H1 (cell line): ENCODE measurements at regions not wholly inside any gene's neighbourhood (a gene's known extent, or its start where the extent isn't known, plus 50 kb on each side); places are given as distances from the start of the nearest gene placed in this dataset.

ENCODE experiments used
- ASH2L ChIP-seq: fragments of 200-600, 300-600 bp; sonication (generic); IDR thresholded peaks from one replicate; pipeline ENCODE4 v1.7.1; 2017; ENCODE audit warnings: low read length
- ATF2 ChIP-seq: IDR thresholded peaks from 2 replicates; pipeline ENCODE4 v1.6.1; 2012; ENCODE audit warnings: low read length, inconsistent platforms
- BCL11A ChIP-seq, 2 experiments: IDR thresholded peaks; one replicate each; pipeline ENCODE4 v1.6.1; 2011; ENCODE audit warnings: low read depth in 2 of 2, low read length in 2 of 2, mild to moderate bottlenecking in 2 of 2
- CHD1 ChIP-seq: IDR thresholded peaks from 2 replicates; pipeline ENCODE4 v1.6.1; 2012; ENCODE audit warnings: low read depth, low read length, improper control_type of control experiment
- CHD2 ChIP-seq: IDR thresholded peaks from 2 replicates; pipeline ENCODE4 v1.6.1; 2012; ENCODE audit warnings: low read length, improper control_type of control experiment
- HDAC2 ChIP-seq, 2 experiments: fragments of 300-600 bp in 1 of 2; sonication (generic) in 1 of 2; IDR thresholded peaks; 2 replicates each; pipeline ENCODE4 v1.6.1; 2011 to 2012; ENCODE audit warnings: low read depth in 2 of 2, low read length in 2 of 2, mild to moderate bottlenecking in 2 of 2, moderate library complexity in 2 of 2, borderline replicate concordance in 1 of 2, inconsistent platforms in 1 of 2
- NANOG ChIP-seq: IDR thresholded peaks from 2 replicates; pipeline ENCODE4 v1.6.1; 2011; ENCODE audit warnings: low read length, low read depth, mild to moderate bottlenecking, inconsistent platforms; ENCODE audit not compliant: insufficient read depth, poor library complexity, severe bottlenecking
- PHF8 ChIP-seq: fragments of 200-600 bp; sonication (generic); conservative IDR thresholded peaks from 2 replicates; pipeline ENCODE4 v1.7.1; 2012; ENCODE audit warnings: low read depth, mild to moderate bottlenecking, inconsistent platforms, low read length, moderate library complexity
- RNF2 ChIP-seq: fragments of 200-900, 300-1000 bp; sonication (generic); IDR thresholded peaks from 2 replicates; pipeline ENCODE4 v1.7.1; 2016; ENCODE audit warnings: borderline replicate concordance, low read depth, mild to moderate bottlenecking, antibody characterized with exemption, low read length; ENCODE audit not compliant: poor library complexity, severe bottlenecking; ENCODE audit errors: missing control alignments
- SAP30 ChIP-seq: fragments of 300-600 bp; sonication (generic); IDR thresholded peaks from 2 replicates; pipeline ENCODE4 v1.7.1; 2012; ENCODE audit warnings: low read length, moderate library complexity, mild to moderate bottlenecking, inconsistent platforms; ENCODE audit not compliant: insufficient read depth, insufficient replicate concordance
- SP1 ChIP-seq: IDR thresholded peaks from 2 replicates; pipeline ENCODE4 v1.6.1; 2011; ENCODE audit warnings: low read depth, low read length
- SP2 ChIP-seq: IDR thresholded peaks from 2 replicates; pipeline ENCODE4 v1.6.1; 2012; ENCODE audit warnings: mild to moderate bottlenecking, low read length, inconsistent platforms
- TAF1 ChIP-seq: IDR thresholded peaks from 2 replicates; pipeline ENCODE4 v1.6.1; 2011; ENCODE audit warnings: mild to moderate bottlenecking, low read depth, low read length
- TAF7 ChIP-seq: optimal IDR thresholded peaks from 2 replicates; pipeline ENCODE3; 2011; ENCODE audit warnings: low read depth, mild to moderate bottlenecking, inconsistent platforms, low read length, moderate library complexity, borderline replicate concordance
- YY1 ChIP-seq: IDR thresholded peaks from 2 replicates; pipeline ENCODE4 v1.6.1; 2011; ENCODE audit warnings: low read depth, mild to moderate bottlenecking, low read length
- TF ChIP-seq, protein P1 (sequence below): IDR thresholded peaks from 2 replicates; pipeline ENCODE4 v1.6.1; 2011; ENCODE audit warnings: low read depth, mild to moderate bottlenecking, low read length; ENCODE audit not compliant: insufficient read depth

- TF ChIP-seq SP1 = no peak
- no peak for TF ChIP-seq TAF7
- TF ChIP-seq SP2 = no peak
- no peak for TF ChIP-seq HDAC2 (IDR thresholded peaks at IDR 0.05; ENCODE audit: borderline replicate concordance in 1 of 2, low read depth in 2 of 2, low read length in 2 of 2)
- no peak for TF ChIP-seq CHD2
- TF ChIP-seq YY1 = no peak
- TF ChIP-seq, protein P1, sequence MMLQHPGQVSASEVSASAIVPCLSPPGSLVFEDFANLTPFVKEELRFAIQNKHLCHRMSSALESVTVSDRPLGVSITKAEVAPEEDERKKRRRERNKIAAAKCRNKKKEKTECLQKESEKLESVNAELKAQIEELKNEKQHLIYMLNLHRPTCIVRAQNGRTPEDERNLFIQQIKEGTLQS = no peak
- no peak for TF ChIP-seq PHF8
- TF ChIP-seq RNF2 = no peak
- TF ChIP-seq ATF2 = no peak
- no peak for TF ChIP-seq SAP30
- no peak for TF ChIP-seq NANOG
- TF ChIP-seq BCL11A (IDR thresholded peaks at IDR 0.05; ENCODE audit: low read depth in 2 of 2, low read length in 2 of 2) = no peak
- TF ChIP-seq CHD1 = no peak
- no peak for TF ChIP-seq TAF1
- TF ChIP-seq ASH2L = no peak
These were observed 142.8 kb upstream of the PTPRK start (continued) for GRCh38 chr6:128663238-128663637.
